ENCODE measurements at regions not wholly inside any gene's neighbourhood (a gene's known extent, or its start where the extent isn't known, plus 50 kb on each side); places are given as distances from the start of the nearest gene placed in this dataset.

GRCh38 chr6:133680994-133681393, 207.9 kb upstream of the TCF21 start:
- Histone ChIP-seq H4K20me1 (replicated peaks; ENCODE audit: control insufficient read depth, insufficient read depth, low read length) (no peaks in the 10 kb centered on the region), H3K9me1 (ENCODE audit: control insufficient read depth, insufficient read depth, low read length) (no peaks in the 10 kb centered on the region), H3K4me3 (no peak overlapping the region), H3K9me3 (replicated peaks; ENCODE audit: control insufficient read depth, insufficient read depth, low read depth, low read length) (no peaks in the 10 kb centered on the region), H3K4me2 (ENCODE audit: insufficient read depth, low read length) (no peak overlapping the region), H3K27me3 (ENCODE audit: control insufficient read depth in 2 of 2, insufficient read depth in 2 of 2, low read length in 2 of 2) (no peaks in the 10 kb centered on the region; a peak in 1 of 5 replicates), H3K27ac (ENCODE audit: extremely low read depth, low read depth, low read length) (no peak overlapping the region), H3K36me3 (ENCODE audit: control insufficient read depth, insufficient read depth, low read length) (no peaks in the 10 kb centered on the region), H3K9ac (ENCODE audit: insufficient read depth in 1 of 2, low read depth in 2 of 2, low read length in 2 of 2) (no peak overlapping the region), H3K79me2 (ENCODE audit: control insufficient read depth, insufficient read depth, low read length) (no peaks in the 10 kb centered on the region), H3K4me1 (replicated peaks in 1 of 2; ENCODE audit: control insufficient read depth in 2 of 2, insufficient read depth in 2 of 2, low read length in 2 of 2) (no peaks in the 10 kb centered on the region), H2AFZ (ENCODE audit: low read depth, low read length) (no peak overlapping the region)
- FAIRE-seq (no peak), DNase-seq (ENCODE audit: extremely low read depth in 1 of 4, low spot score in 3 of 4) (no peak), ATAC-seq (no peak)
- TF ChIP-seq AFF1 (IDR thresholded peaks at IDR 0.05; ENCODE audit: low read depth in 1 of 2, partially characterized antibody in 2 of 2) (no peak), TRIM24 (IDR thresholded peaks at IDR 0.05) (no peak), HDAC2 (IDR thresholded peaks at IDR 0.05) (no peak), NFRKB (IDR thresholded peaks at IDR 0.05; ENCODE audit: low read depth) (no peak), UBTF (IDR thresholded peaks at IDR 0.05; ENCODE audit: borderline replicate concordance in 1 of 2, low read depth in 2 of 2, low read length in 2 of 2) (no peak), MAZ (CRISPR knock-in tag; conservative IDR thresholded peaks at IDR 0.05 in 1 of 2, IDR thresholded peaks at IDR 0.05 in 1 of 2) (no peak), NCOA2 (IDR thresholded peaks at IDR 0.05; ENCODE audit: partially characterized antibody in 2 of 2) (no peak), PHF21A (IDR thresholded peaks at IDR 0.05; ENCODE audit: borderline replicate concordance, low read depth) (no peak), DDX20 (tag; IDR thresholded peaks at IDR 0.05; ENCODE audit: low read depth) (no peak)
- ChIA-PET CTCF (ENCODE audit: low intra/inter-chr PET ratio) (no interaction called here), POLR2A (no interaction called here)
- intact Hi-C loops (cut with micrococcal nuclease) (no loop called here), in situ Hi-C loops (cut with MboI) (no loop called here)
- WGBS (ENCODE audit: insufficient coverage, low coverage, missing lambda C conversion rate), result 0% methylated on average over 2 of the region's 2 CpGs
- BruUV-seq (replicated peaks), result no TSS peak

Measured in K562 (cell line).